Stimulated activated naive CD4-positive, alpha-beta T cell (primary cell): ENCODE measurements at regions not wholly inside any gene's neighbourhood (a gene's known extent, or its start where the extent isn't known, plus 50 kb on each side); places are given as distances from the start of the nearest gene placed in this dataset.

Source experiments
- DNase-seq, 6 experiments: peaks; one replicate each; lab custom pipeline; 2025; lab: John Stamatoyannopoulos, UW

- no peak for DNase-seq
These were observed 400.0 kb downstream of the SOX9 start for GRCh38 chr17:72520665-72521303.

- DNase-seq = no peak
These were observed 402.7 kb downstream of the SOX9 start for GRCh38 chr17:72523491-72523890.

GRCh38 chr17:72525225-72526015, 404.6 kb downstream of the SOX9 start:
- no peak for DNase-seq

GRCh38 chr17:72526769-72527168, 405.9 kb downstream of the SOX9 start:
- no peak for DNase-seq

GRCh38 chr17:72527789-72528188, 407.0 kb downstream of the SOX9 start:
- no peak for DNase-seq

- DNase-seq = no peak
These were observed 407.9 kb downstream of the SOX9 start for GRCh38 chr17:72528683-72529082.

- DNase-seq = no peak
These were observed 408.6 kb downstream of the SOX9 start for GRCh38 chr17:72529386-72529785.

GRCh38 chr17:72530454-72530853, 409.6 kb downstream of the SOX9 start:
- DNase-seq = no peak

GRCh38 chr17:72531729-72532128, 410.9 kb downstream of the SOX9 start:
- no peak for DNase-seq

GRCh38 chr17:72534265-72534664, 413.4 kb downstream of the SOX9 start:
- DNase-seq = no peak

- DNase-seq = no peak
These were observed 414.0 kb downstream of the SOX9 start for GRCh38 chr17:72534776-72535175.

GRCh38 chr17:72535346-72535745, 414.5 kb downstream of the SOX9 start:
- DNase-seq = no peak

- DNase-seq = no peak
These were observed 415.0 kb downstream of the SOX9 start for GRCh38 chr17:72535779-72536178.

- no peak for DNase-seq
These were observed 416.0 kb downstream of the SOX9 start for GRCh38 chr17:72536788-72537187.

- no peak for DNase-seq
These were observed 417.6 kb downstream of the SOX9 start for GRCh38 chr17:72538443-72538842.

- DNase-seq = no peak
These were observed 418.1 kb downstream of the SOX9 start for GRCh38 chr17:72538901-72539352.

GRCh38 chr17:72539981-72540897, 419.4 kb downstream of the SOX9 start:
- peak in 5 of 6 experiments; percentile 4 to 50 (median 20) for DNase-seq

- no peak for DNase-seq
These were observed 421.5 kb downstream of the SOX9 start for GRCh38 chr17:72542317-72542716.

GRCh38 chr17:72545766-72546165, 424.9 kb downstream of the SOX9 start:
- no peak for DNase-seq

GRCh38 chr17:72553051-72553755, 432.4 kb downstream of the SOX9 start:
- DNase-seq = no peak

- no peak for DNase-seq
These were observed 433.7 kb downstream of the SOX9 start for GRCh38 chr17:72554508-72554907.

GRCh38 chr17:72555052-72555451, 434.2 kb downstream of the SOX9 start:
- DNase-seq = no peak
